ENCODE measurements at regions not wholly inside any gene's neighbourhood (a gene's known extent, or its start where the extent isn't known, plus 50 kb on each side); places are given as distances from the start of the nearest gene placed in this dataset.

GRCh38 chr4:24417206-24417605, 167.1 kb downstream of the DHX15 start:
- DNase-seq = no peak

- DNase-seq = no peak
These were observed 168.1 kb downstream of the DHX15 start for GRCh38 chr4:24416293-24416692.

DNA sequence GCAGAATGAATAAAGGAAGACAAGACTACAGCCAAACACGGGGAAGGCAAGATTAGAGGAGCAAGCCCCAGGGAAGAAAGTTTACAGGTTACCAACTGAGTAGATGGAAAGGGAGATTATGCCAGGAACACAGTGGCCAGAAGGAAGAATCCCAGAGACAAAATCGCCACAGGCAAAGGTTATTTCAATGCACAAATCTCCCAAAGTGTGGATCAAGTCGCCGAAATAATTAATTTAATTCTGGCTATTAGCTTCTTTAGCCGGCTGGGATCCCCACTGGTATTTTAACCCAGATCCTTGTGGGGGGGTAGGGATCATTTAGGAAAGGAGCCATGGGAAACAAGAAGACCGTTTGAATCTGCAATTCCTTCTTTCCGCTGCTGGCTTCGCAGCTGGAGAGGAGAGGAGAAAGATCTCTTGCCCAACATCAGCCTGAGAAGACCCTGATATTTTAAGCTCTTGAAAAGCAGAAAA, 171.0 kb downstream of the DHX15 start:
- DNase-seq = no peak

- no peak for DNase-seq
These were observed 172.5 kb downstream of the DHX15 start for GRCh38 chr4:24411806-24412205.

DNA sequence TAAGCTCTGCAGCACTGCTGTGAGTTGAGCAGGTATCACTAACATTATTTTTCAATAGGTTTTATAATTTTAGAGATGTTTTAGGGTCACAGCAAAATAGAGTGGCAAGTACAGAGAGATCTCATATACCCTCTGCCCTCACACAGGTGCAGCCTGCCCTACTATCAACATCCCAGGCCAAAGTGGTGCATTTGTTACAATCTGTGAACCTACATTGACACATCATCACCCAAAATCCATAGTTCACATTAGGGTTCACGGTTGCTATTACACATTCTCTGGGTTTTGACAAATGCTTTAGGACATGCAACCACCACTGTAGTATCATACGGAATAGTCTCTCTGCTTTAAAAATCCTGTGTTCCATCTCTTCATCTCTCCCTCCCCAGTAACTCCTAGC, 173.1 kb downstream of the DHX15 start:
- DNase-seq = no peak

DNA sequence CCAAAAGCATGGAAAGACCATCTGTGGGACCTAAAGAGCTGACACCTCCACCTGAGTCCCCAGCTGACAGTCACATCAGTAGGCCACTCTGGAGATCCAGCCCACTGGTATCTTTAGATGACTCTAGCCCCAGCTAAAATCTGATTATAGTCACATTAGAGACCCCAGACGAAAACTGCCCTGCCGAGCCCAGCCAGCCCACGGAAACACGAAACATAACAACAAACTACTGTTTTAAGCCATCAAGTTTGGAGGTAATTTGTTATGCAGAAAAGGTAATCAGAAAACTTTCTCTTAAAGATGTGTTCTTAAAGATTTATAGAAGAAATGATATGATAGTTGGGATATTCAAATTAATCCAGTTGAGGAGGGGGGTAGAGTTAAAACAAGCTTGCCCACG, 175.7 kb downstream of the DHX15 start:
- DNase-seq = no peak

DNA sequence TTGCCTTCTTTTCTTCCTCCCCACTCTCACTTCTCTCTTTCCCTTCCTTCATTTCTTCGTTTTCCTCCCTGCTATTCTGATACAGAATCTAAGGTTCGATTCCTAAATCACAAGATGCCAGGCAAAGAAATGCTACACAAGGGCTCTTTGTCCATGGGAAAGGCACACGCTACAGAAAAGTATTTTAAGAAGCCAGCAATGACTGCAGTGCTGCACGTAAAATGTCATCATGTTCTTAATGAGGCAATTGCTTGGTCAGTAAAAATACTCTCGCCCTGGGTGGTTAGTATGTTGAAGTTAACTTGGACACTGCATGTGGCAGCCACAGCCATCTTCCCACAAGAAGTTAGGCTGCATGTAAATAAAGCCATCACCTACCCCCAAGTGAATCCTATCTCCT, 178.4 kb downstream of the DHX15 start:
- DNase-seq = no peak

DNA sequence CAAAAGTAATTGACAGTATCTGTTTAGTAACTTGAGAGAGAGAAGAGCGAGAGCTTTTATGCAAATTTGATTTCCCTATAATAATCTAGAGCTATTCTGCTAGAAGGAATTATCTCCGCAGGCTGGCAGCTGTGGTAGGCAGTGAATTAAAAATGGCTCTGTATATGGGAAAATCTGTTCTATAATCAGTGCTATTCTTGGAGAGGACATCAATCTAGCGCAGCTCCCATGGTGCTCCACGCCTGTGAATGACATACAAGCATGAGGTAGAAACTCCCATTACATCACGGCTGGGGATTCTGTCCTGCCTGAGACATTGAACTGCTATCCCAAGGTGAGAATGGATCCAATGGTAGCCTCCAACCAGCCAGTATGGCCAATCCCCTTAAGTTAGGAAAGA, 179.0 kb downstream of the DHX15 start:
- no peak for DNase-seq

GRCh38 chr4:24404281-24404680, 180.1 kb downstream of the DHX15 start:
- no peak for DNase-seq

DNA sequence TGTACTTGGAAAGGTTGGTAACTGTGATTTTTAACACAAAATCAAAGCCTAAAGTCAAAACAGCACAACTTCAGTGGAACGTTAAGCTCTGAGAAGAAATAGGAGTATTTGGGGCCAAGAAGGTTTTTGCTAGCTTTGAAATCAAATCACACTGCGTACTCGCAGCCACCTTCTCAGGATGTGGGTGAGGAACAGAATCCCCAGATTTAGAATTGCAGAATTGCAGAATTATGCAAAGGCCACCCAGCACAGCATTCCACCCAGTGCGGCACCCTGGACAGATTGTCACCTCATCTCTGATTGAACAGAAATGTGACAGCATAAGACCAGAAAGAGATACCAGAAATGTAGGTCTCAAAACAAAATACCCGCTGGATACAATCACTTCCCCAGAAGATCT, 181.1 kb downstream of the DHX15 start:
- DNase-seq = no peak

DNA sequence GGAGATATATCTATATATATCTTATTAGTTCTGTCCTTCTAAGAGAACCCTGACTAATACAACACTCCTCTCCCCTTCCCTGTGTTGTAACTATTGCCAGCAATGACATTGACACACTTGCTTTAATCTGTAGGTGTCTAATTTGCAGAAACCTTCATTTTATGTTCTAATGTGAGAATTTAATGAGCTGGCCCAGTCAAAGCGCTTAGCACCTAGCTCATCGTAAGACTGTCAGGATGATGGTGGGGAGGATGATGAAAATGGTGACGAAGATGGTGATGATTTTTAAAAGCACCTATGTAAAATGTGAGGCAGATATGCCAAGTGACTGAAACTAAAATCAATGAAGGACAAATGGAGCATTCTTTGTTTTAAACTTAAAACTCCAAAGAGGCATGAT, 183.8 kb downstream of the DHX15 start:
- DNase-seq = no peak

- no peak for DNase-seq
These were observed 187.4 kb downstream of the DHX15 start for GRCh38 chr4:24396988-24397387.

DNA sequence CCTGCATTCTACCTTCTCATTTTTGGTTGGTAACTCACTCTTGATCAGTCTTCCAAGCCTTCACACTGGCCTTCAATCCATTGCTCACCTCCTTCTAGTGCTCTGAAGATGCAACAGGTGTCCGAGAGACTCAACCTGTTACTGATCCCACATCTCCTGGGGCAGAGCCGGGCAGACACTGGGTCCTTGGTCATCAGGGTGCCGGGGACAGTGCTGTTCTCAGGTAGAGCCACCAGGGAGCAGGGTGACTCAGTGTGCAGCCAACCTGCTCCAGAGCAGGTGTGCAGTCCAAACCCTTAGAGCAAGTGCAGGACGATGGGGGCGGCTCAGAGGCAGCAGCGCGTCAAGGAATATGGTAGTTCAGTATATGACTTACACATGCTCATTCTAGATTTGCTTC, 188.4 kb downstream of the DHX15 start:
- no peak for DNase-seq

GRCh38 chr4:24394041-24394440, 190.3 kb downstream of the DHX15 start:
- no peak for DNase-seq

- DNase-seq = no peak
These were observed 191.7 kb downstream of the DHX15 start for GRCh38 chr4:24392613-24393012.

- no peak for DNase-seq
These were observed 202.0 kb downstream of the DHX15 start for GRCh38 chr4:24382381-24382780.

DNA sequence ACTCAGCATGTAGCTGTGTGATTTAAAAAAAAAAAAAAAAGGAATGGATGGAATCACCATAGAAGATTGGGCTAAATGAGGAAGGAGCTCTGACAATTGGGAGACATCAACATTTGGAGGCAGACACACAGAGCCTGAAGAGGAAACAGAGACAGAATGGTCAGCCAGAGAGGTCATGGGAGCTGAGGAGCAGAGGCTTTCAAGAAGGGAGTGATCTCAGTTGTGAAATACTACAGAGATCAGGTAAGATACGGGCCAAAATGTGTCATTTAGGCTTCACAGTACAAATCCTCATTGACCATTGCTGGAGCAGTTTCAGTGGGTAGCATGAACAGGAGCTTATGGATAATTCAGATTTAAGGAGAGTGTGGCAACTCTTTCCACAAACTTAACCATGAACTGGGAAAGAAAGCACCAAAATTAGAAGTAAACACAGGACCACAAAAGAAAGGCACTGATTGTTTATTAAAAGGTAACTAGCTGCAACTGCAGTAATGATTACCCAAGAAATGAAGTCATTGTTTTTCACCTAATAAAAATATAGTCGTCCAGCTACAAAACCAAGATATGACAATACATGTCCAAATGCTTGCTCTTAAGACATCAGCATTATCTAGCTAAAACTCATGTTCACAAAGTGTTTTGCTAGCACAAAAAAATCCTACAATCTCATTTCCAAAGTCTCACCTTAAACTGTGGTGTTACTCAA, 203.2 kb downstream of the DHX15 start:
- DNase-seq = no peak

DNA sequence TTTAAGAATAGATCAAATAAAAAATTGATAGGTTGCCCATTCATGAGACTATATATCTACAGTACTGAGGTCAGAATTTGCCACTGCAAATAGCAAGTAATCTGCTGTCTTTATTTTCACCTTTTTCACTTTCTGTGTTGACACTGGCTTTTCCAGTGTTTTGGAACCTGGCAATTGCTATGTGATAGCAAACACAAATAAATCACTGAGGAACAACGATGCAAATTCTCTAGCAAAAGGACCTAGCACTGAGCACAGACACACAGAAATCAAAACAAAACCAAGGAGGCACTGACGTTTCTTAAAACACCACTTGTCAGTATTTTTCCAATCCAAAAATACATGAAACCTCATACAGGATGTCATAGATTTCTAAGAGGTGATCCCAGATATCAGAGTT, 210.7 kb downstream of the DHX15 start:
- DNase-seq = no peak

DNA sequence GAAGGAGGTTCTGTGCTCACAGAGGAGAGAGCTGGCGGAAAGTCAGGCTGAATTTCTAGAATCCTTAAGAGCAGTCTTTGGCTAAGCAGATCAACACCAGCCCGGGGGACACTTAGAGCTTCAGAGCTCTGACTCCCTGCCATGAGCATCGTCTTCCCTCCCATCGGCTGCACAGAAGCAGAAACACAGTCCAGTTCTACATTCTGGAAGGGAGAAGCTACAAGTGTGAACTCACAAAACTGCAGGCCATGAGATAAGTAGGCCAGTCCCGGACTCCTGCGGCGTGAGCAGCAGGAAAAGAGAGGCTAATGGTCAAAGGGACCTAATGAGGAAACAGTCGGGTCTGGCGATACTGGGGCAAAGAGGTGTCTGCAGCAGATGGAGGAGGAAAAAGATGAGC, 211.5 kb downstream of the DHX15 start:
- no peak for DNase-seq

DNA sequence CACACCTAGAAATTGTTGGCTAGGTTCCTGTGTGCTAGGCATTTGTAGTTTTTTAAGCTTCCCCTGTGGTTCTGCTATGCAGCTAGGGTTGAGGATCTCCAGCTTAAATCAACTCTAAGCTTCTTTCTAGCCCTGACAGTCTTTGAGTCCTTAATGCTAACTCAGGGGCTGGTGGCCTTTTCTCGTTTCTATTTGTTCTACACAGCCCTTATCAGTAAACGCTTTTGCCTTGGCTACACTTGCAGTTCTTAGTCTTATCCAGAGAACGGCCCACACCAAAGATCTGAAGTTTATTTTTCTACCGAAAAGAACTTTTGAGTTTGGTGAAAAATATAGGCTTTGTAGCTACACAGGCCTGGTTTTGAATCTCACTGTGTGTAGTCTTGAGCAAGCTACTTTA, 212.0 kb downstream of the DHX15 start:
- no peak for DNase-seq

- DNase-seq = no peak
These were observed 213.9 kb downstream of the DHX15 start for GRCh38 chr4:24370421-24370820.

- DNase-seq = no peak
These were observed 214.8 kb downstream of the DHX15 start for GRCh38 chr4:24369507-24370029.

- no peak for DNase-seq
These were observed 215.6 kb downstream of the DHX15 start for GRCh38 chr4:24368801-24369200.

DNA sequence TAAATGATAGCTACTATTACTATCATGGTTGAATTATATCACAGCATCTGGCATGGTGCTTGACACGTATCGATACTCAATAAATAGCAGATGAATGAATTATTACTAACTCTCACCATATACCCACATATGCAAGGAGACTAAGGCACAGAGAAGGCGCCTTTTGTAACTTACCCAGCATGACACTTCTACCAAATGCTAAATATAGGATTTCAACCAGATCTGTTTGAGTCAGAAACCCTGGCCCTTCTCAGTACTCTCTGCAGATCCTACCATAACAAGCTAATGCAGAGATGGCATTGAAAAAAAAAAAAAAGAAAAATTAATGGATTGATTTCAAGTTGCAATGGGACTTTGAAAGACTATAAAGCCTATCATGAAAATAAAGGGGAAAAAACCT, 219.5 kb downstream of the DHX15 start:
- DNase-seq = no peak

- DNase-seq = no peak
These were observed 220.1 kb downstream of the DHX15 start for GRCh38 chr4:24364249-24364648.

Data from RPMI8226 (cell line).